T-helper 1 cell (primary cell): ENCODE measurements at regions not wholly inside any gene's neighbourhood (a gene's known extent, or its start where the extent isn't known, plus 50 kb on each side); places are given as distances from the start of the nearest gene placed in this dataset.

Source experiments
- DNase-seq, 5 donors: peaks; one replicate each; pipeline ENCODE4 v3.0.0-alpha.2; 2012 to 2020

- DNase-seq, result no peak
Measured at GRCh38 chr15:95353512-95353911, 977.0 kb upstream of the NR2F2 start.

DNA sequence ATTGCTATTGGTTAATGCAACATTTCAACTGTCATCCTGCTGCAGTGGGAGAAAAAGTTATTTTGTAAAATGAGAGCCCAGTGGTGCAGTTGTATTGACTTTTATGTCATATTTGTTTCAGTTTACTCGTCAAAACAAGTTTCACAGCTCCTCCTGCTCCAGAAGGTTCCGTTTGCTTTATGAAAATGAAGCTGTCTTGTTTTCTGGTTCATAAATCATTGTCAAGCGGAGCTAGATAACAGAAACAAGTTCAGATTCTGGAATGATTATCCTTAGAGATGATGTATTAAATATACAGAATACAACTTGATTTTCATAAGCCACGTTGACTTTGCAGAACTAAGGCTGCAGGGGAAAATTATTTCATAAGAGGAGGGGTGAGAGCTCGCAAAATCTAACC, 970.5 kb upstream of the NR2F2 start:
- DNase-seq, result no peak

DNA sequence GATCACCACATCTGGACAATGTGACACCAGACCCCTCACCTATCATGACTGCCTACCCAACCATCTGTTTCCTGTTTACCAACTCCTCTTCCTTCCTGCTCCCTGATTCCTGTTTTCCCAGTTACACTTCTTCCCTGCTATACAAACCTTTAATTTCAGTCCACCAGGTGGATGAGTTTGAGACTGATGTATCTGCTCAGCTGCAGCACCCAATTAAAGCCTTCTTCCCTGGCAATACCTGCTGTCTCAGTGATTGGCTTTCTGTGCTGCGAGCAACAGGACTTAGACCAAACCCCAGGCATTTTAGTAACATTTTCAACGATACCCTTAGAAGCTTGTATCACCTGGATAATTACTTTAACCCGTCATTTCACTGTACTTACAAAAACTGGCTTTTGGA, 968.2 kb upstream of the NR2F2 start:
- no peak for DNase-seq

- DNase-seq, result no peak
Measured at GRCh38 chr15:95363646-95364045, 966.9 kb upstream of the NR2F2 start.

GRCh38 chr15:95365511-95366107, 964.9 kb upstream of the NR2F2 start:
- no peak for DNase-seq

- DNase-seq, result no peak
Measured at GRCh38 chr15:95368191-95368590, 962.3 kb upstream of the NR2F2 start.

DNA sequence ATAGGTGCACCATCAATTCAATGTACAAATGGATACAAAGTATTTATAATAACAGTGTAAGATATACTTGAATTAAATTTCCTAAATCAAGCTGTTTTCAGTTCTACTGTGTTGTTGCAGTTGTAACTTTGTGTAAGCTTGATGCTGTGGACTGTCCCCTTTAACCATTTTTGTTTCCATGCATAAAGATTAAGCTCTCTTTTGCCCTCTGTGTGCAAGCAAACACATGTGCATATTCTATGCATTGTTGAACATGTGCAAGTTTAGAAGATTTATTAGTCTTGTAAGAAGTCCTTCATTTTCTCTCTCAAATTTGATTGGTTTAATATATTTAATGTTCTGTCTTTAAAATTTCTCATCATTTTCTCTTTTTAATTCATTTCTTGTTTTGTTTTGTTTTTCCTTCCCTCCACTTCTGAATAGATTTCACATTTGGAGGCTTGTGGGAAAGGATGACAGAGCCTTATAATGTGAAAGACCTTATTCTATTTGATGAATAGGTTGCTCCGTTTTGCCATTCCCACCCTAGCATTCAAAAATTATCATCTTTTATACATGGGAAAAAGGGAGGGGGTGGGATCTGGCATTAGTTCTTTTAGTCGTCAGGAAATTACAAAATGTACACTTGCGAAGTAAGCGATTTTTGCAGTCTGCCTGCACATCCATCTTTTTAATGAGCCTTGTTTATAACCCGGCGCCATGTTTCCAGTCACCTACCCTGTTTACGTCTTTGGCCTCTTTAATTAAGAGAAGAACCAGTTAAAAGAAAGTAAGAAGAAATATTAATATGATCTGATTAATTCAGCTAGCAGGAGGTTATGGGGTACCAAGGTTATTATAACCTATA, 961.5 kb upstream of the NR2F2 start:
- DNase-seq, result no peak

DNA sequence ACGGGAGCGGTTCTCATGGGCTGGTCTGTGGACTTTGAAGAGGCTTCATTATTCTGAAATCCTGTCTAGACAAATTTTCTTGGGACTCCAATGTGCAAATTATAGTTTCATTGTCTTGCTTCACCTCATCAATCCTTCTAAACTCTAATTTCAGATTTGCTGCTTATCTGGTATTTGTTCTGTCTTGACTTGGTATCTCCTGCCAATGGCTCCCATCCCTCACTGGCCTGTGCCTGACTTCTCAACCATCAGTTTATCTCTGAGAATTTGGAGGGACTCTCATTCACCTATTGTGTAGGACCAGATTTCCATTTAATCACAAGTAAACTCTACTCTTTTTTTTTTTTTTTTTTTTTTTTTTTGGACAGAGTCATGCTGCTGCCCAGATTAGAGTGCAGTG, 960.2 kb upstream of the NR2F2 start:
- DNase-seq, result no peak

DNA sequence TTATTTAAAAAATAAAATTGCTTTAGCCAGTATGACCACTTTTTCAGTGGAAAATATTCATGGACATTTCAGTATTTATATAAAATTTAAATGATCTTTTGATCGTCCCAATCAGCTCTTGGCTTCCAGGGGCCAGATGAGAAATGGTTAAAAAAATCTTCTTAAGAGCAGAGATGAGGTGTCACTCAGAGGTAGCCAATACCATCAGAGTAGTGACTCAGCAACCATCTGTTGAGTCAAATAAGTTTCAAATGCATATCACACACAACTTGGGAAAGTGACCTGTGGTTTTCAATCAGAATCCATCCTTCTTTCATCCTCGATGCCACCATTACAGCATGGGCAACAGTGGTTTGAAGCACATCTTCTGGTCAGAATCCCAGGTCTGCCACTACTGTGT, 958.8 kb upstream of the NR2F2 start:
- no peak for DNase-seq

DNA sequence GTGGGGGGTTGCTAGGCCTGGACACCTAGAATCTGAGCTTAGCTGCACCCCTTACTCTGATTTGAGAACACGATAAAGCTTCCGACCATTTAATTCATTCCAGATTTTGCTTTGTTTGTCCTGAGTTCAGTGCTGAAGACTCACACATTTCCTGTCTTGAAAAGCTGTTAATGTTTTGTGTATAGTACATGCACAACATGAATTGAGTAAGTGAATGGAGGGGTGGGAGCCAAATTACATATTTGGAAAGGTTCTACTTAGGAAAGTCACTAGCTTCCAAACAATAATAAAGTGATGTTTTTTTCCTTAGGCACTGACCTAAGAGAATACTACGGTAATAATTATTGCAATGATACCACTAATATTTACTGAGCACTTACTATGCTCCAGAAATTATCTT, 955.2 kb upstream of the NR2F2 start:
- no peak for DNase-seq

DNA sequence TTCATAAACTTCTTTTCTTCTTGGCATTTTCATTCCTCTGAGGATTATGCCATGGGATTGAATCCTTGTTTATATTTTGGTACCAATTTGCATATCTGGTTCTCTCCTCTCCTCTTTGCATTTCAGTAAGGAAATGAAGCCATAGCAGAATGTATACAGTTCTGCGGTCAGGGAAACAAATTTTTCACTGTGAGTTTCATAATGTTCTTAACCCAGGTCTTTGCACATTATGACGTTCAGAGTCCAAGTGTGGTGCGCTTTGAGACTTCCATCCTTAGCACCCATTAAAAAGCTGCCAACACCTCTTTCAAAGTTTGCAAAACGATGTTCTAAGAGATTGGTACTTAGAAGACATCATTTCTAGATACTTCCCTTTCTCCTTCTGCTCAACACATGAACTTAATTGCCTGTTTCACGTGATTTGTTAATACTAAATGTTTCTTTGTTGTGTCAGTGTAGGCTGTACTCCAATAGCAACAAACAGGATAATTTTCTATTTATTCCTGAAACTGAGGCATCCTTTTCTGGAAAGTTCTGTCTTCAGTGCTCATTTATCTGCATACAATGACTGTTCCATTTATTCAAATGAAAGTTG, 953.1 kb upstream of the NR2F2 start:
- no peak for DNase-seq

- DNase-seq, result no peak
Measured at GRCh38 chr15:95394186-95395067, 936.1 kb upstream of the NR2F2 start.

DNA sequence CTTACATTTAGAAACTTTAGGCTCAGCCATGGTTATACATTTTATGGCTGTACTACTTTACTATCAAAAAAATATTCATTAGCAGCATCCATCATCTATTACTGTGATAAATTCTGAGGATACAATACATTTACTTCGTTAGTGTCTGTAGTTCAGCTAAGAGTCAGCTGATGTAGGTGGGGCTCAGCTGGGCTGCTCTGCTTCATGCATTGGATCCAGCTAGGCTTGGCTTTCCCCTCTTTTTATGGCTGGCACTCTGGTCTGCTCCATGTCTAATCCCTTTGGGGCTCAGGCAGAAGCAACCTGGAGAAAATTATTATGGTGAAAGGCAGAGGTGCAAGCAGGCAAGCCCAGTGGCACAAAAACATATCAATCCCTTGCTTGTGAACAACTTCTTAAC, 930.1 kb upstream of the NR2F2 start:
- DNase-seq, result no peak

DNA sequence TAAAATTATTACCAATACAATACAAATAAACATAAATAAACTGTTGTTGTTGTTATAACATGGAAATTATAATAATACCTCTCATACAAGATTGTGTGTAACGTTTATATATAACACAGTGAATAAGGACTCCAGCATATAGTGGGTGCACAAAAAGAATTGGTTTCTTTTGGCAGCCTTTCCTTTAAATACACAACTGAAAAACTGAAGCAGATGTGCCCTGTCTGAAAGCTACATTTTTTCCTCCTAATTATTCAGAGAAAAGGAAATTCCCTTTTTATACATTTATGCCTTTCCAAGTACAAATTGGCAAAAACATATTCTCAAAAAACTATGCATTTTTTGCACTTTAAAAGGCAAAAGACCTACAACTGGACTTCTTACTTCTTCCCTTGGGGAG, 928.9 kb upstream of the NR2F2 start:
- no peak for DNase-seq

DNA sequence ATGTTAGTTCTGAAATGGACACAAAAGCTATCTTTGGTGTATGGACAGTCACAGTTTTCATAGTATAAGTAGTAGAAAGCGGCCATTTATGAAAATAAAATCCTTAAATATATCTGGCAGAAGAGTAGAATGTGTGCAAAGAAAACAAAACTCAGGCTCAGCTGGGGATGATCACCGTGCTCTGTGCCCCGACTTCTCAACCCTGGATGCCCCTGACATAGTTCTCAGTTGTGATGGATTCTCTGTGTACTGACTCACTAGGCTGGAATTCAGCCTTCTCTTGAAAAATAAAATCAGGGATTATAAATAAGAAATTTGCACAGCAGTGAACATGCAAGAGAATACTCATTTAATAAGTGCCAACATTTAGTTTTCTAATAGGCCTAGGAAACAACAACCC, 925.1 kb upstream of the NR2F2 start:
- no peak for DNase-seq

- DNase-seq, result no peak
Measured at GRCh38 chr15:95407534-95407933, 923.0 kb upstream of the NR2F2 start.

DNA sequence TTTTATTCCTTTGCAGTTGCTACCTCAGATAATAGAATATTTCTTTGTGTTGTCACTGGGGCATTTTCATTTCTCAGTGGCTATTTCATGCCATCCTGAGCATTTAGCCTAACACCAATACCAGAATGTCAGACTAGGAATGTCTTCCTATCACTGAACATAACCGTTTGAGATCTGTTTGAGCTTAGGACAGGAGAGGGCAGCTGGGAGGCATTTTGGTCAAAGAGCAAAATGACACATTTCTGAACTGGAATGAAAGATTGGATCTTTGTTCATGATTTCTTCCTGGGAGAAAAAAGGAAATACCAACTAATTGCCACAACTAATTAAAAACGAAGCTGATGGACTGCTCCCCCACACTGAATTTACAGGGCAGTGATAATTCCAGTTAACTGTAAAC, 921.3 kb upstream of the NR2F2 start:
- DNase-seq, result no peak

DNA sequence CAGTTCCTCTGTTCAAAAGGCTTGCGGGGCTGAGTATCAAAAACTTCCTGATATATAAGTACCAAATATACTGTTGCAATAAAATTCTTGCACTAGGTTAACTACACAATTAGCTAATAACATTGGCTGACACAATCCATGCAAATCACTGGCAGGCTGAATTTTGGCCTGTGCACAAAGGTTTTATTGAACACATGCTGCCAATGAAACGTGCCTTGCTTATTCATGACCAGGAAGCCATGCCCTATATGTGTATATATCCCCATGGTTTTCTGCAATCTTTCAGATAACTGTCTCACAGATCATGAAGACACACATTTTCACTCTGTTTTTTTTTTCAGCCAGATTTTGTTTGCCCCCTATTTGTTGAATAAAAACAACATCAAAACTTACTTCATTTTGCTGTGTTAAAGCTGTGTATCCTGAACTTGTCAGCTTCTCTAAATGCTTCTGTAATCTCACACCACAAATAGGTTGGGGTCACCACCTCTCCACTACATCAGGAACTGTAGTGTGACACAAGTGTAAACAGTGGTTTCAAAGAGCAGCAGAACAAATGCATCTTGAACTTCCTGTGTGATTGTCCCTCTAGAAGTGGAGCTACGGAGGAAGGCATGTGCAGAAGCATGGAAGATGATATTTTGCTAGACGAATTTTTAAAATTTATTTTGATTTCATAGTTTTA, 920.7 kb upstream of the NR2F2 start:
- DNase-seq, result no peak

DNA sequence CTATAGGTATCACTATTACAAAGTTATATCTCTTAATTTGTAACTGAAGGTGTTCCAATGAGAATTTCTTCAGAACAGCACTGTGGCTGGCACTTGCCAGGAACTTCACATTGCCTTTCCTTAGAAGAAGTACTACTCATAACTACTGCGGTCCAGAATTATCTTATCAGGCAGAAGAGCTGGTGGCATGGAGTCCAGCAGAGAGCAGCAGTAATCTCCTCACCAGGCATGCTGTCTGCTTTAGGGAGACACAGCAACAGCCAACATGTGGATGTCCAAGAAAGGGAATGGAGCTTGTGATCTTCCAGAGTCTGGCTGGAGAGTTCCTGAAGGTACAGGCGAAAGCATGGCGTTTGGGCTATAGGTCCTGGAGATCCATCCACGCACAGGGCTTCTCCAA, 919.7 kb upstream of the NR2F2 start:
- no peak for DNase-seq

DNA sequence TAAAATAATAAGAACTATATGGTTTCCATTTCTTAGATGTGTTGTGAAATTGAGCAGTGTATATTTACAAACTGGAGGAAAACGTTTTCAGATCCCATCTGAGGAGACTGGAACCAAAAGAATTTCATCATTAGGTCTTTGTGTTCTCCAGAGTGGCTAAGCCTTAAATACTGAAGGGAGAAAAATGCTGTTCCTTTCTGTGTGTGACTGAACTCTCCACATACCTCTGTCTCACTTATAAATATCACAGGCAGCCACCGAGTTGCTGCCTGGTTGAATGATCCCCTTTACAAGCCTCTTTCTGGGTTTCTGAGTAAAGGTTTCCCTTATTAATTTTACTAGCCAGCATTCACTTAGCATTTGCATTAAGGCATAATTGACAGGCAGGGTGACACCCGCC, 913.9 kb upstream of the NR2F2 start:
- no peak for DNase-seq

GRCh38 chr15:95417761-95418160, 912.7 kb upstream of the NR2F2 start:
- DNase-seq, result no peak

DNA sequence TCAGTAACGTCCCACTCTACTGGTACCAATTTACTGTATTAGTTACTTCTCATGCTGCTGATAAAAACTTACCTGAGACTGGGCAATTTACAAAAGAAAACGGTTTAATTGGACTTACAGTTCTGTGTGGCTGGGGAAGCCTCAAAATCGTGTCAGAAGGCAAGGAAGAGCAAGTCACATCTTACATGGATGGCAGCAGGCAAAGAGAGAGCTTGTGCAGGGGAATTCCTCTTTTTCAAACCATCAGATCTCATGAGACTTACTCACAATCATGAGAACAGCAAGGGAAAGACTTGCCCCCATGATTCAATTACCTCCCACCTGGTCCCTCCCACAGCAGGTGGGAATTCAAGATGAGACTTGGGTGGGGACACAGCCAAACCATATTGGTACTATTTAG, 908.2 kb upstream of the NR2F2 start:
- no peak for DNase-seq

GRCh38 chr15:95425859-95426258, 904.6 kb upstream of the NR2F2 start:
- DNase-seq, result no peak
